HG03575 (cell line): ENCODE measurements at regions not wholly inside any gene's neighbourhood (a gene's known extent, or its start where the extent isn't known, plus 50 kb on each side); places are given as distances from the start of the nearest gene placed in this dataset.

Experiments
- ATAC-seq: cut with Tn5 transposase; IDR thresholded peaks from one replicate; pipeline ENCODE4 v1.9.1; 2021; ENCODE audit not compliant: unreplicated experiment, insufficient number of reproducible peaks, low FRiP score; ENCODE audit errors: extremely low read depth

DNA sequence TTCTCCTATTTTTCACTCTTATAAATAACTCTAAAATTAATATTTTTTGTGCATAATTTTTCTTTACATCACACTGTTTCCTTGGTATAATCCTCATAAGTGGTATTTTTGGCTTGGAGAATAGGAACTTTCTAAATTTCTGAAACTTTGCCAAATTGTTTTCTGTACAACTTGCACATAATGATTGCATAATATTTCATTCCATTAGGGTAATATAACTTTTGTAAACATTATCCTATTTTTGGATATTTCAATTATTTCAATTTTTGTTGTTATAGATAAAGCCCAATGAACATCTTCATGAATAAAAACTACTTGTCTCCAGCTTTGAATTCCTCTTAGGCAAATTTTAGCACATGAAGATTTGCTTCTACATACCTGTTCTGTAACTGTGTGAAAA, 135.9 kb downstream of the ELAPOR2 start:
- ATAC-seq, result no peak

DNA sequence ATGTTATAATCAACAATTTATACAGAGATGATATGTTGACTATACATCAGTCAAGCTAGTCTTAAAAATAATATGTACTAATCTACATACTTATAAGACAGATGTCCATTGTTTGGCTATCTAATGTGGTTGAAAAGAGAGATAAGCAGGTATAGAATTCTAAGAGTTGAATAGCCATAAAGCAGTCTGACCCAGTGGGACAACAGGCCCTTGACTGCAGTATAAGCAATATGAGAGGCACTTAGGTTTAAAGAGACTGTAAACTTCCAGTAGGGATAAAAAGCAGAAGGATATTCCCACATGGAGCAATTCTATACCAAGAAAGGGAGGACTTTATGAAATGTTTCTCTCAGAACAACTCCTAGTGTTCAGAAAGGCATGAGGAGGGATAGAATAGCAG, 139.3 kb downstream of the ELAPOR2 start:
- ATAC-seq, result no peak

DNA sequence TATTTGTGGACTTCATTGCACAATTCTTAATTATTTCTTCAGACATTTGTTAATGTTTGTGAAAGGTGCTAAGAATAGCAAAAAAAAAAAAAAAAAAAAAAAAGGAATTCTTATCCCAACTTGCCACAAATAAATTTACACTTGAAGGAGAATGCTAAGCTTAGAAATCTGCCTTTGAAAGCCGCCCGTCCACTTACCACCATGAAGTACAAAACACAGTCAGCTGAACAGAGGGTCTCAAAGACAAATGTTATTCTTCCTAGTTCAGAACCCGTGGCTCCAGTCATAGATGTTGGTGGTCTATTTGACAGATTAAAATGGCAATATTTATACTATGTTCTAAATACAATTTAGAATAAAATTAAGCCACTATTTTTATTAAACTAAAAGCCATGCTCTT, 141.2 kb downstream of the ELAPOR2 start:
- ATAC-seq, result no peak

DNA sequence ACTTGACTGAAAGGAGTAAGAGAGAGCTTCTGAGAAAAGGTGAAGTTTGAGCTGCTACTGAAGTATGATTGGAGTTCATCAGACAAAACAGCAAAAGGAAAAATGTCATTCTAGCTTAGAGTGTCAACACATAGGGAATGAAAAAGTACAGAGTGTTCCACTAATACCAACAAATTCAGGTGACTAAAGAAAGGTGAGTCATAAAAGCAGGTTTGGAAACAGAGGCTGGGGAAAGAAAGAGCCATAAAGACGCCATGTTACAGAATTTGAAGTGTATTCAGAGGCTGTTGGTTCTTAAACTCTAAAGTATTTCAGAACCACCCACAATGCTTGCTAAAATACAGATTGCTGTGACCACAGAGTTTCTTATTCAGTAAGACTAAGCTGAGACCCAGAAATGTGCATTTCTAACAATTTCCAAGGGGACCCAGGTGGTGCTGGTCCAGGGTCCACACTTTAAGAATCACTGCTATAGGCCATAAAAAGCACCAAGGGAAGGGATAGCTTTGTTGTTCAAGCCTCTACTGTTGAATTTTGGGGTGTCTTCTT, 143.1 kb downstream of the ELAPOR2 start:
- no peak for ATAC-seq

DNA sequence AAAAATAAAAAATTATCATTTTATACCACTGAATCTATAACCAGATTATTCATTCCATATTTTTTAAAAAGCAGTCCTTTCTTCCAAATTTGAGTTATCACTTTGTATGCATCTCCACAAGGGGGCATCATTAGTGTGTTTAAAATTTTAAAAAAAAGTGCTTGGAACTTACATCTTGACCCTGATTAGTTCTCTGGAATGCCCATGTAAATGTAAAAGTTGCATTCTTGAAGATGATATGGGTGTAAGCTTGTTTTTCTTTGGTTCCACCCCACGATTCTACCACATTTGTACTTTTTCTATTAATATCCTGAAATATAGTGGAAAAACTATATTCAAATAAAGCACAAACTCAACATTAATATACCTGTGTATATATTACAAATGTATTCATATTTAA, 144.9 kb downstream of the ELAPOR2 start:
- no peak for ATAC-seq
